Tibial nerve (tissue), 4 donors: ENCODE measurements at regions not wholly inside any gene's neighbourhood (a gene's known extent, or its start where the extent isn't known, plus 50 kb on each side); places are given as distances from the start of the nearest gene placed in this dataset.

ENCODE experiments used
- EP300 ChIP-seq, 2 donors: sonication (generic); formaldehyde crosslinking; IDR thresholded peaks; one replicate each; pipeline ENCODE4 v1.6.1; 2017; ENCODE audit warnings: antibody characterized with exemption in 2 of 2, mild to moderate bottlenecking in 1 of 2
- TF ChIP-seq, protein P1 (sequence below), 5 experiments: fragments of 200-600 bp in 3 of 5; fragments of 450-650 bp in 2 of 5; sonication (generic) in 3 of 5; IDR thresholded peaks; one replicate each; pipeline ENCODE4 v1.5.1; 2016 to 2019; ENCODE audit warnings: antibody characterized with exemption in 5 of 5, mild to moderate bottlenecking in 3 of 5, moderate library complexity in 2 of 5

DNA sequence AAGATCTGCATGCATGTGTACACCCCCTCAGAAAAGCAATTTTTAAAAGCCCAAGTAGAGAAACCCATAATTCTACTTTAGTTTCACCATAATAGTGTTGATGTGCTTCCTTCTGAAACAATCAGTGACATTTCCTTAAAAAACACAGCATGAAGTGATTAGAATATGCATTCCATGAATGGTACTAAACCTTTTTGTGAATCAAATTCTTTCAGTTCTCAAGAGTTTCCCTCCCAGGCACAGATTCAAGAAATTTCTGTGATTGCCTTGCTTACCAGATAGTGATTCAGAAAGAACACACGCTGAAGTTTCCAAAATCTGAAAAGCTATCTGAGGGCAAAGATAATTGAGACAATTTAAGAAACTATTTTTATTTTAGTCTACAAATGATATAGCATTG lies 136.4 kb upstream of the ADGRL2 start:
- TF ChIP-seq, protein P1, sequence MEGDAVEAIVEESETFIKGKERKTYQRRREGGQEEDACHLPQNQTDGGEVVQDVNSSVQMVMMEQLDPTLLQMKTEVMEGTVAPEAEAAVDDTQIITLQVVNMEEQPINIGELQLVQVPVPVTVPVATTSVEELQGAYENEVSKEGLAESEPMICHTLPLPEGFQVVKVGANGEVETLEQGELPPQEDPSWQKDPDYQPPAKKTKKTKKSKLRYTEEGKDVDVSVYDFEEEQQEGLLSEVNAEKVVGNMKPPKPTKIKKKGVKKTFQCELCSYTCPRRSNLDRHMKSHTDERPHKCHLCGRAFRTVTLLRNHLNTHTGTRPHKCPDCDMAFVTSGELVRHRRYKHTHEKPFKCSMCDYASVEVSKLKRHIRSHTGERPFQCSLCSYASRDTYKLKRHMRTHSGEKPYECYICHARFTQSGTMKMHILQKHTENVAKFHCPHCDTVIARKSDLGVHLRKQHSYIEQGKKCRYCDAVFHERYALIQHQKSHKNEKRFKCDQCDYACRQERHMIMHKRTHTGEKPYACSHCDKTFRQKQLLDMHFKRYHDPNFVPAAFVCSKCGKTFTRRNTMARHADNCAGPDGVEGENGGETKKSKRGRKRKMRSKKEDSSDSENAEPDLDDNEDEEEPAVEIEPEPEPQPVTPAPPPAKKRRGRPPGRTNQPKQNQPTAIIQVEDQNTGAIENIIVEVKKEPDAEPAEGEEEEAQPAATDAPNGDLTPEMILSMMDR (IDR thresholded peaks at IDR 0.05) = no peak
- no peak for TF ChIP-seq EP300 (IDR thresholded peaks at IDR 0.05)
